Trophoblast cell (in vitro differentiated cells and primary cell): ENCODE measurements at regions not wholly inside any gene's neighbourhood (a gene's known extent, or its start where the extent isn't known, plus 50 kb on each side); places are given as distances from the start of the nearest gene placed in this dataset.

Experiments used
- DNase-seq, 2 donors: peaks; one replicate each; pipeline ENCODE4 v3.0.0-alpha.2; 2016
- H2AFZ ChIP-seq: 2 replicates; pipeline ENCODE4 v1.6.1; 2013; ENCODE audit warnings: low read length, moderate library complexity, mild to moderate bottlenecking; ENCODE audit not compliant: insufficient read depth, poor library complexity
- H2AK5ac ChIP-seq: 2 replicates; pipeline ENCODE4 v1.6.1; 2013; ENCODE audit warnings: mild to moderate bottlenecking, low read length
- H2BK120ac ChIP-seq: 2 replicates; pipeline ENCODE4 v1.6.1; 2013; ENCODE audit warnings: low read length, mild to moderate bottlenecking, moderate library complexity; ENCODE audit not compliant: insufficient read depth, poor library complexity
- H2BK12ac ChIP-seq: 2 replicates; pipeline ENCODE4 v1.6.1; 2013; ENCODE audit warnings: mild to moderate bottlenecking, low read length, moderate library complexity
- H2BK5ac ChIP-seq: 2 replicates; pipeline ENCODE4 v1.6.1; 2013; ENCODE audit warnings: low read length, low read depth, moderate library complexity, mild to moderate bottlenecking; ENCODE audit not compliant: poor library complexity
- H3K14ac ChIP-seq: 2 replicates; pipeline ENCODE4 v1.6.1; 2013; ENCODE audit warnings: mild to moderate bottlenecking, low read length
- H3K18ac ChIP-seq: 2 replicates; pipeline ENCODE4 v1.6.1; 2013; ENCODE audit warnings: mild to moderate bottlenecking, low read length
- H3K23ac ChIP-seq: 2 replicates; pipeline ENCODE4 v1.6.1; 2013; ENCODE audit warnings: low read length
- H3K27ac ChIP-seq: 2 replicates; pipeline ENCODE4 v1.5.1; 2013; ENCODE audit warnings: low read depth, mild to moderate bottlenecking, inconsistent platforms, low read length, moderate library complexity
- H3K27me3 ChIP-seq: 2 replicates; pipeline ENCODE4 v1.6.1; 2013; ENCODE audit warnings: inconsistent platforms, mild to moderate bottlenecking, low read length, moderate library complexity; ENCODE audit not compliant: insufficient read depth
- H3K36me3 ChIP-seq, 2 experiments: 1 replicate in 1 of 2; 2 replicates in 1 of 2; pipeline ENCODE4 v1.6.1; 2013; ENCODE audit warnings: low read length in 2 of 2, mild to moderate bottlenecking in 2 of 2, moderate library complexity in 1 of 2; ENCODE audit not compliant: insufficient read depth in 2 of 2, control insufficient read depth in 1 of 2
- H3K4ac ChIP-seq: 2 replicates; pipeline ENCODE4 v1.6.1; 2013; ENCODE audit warnings: low read depth, mild to moderate bottlenecking, low read length, moderate library complexity
- H3K4me1 ChIP-seq, 2 experiments: 1 replicate in 1 of 2; 2 replicates in 1 of 2; pipeline ENCODE4 v1.6.1; 2013; ENCODE audit warnings: low read length in 2 of 2, mild to moderate bottlenecking in 2 of 2, moderate library complexity in 1 of 2; ENCODE audit not compliant: insufficient read depth in 2 of 2, control insufficient read depth in 1 of 2
- H3K4me2 ChIP-seq: 2 replicates; pipeline ENCODE4 v1.6.1; 2013; ENCODE audit warnings: inconsistent platforms, mild to moderate bottlenecking, low read length, moderate library complexity
- H3K4me3 ChIP-seq: 2 replicates; pipeline ENCODE4 v1.5.1; 2013; ENCODE audit warnings: mild to moderate bottlenecking, low read depth, low read length, inconsistent platforms
- H3K79me1 ChIP-seq: one replicate; pipeline ENCODE4 v1.6.1; 2013; ENCODE audit warnings: low read length
- H3K79me2 ChIP-seq: 2 replicates; pipeline ENCODE4 v1.6.1; 2013; ENCODE audit warnings: low read length, mild to moderate bottlenecking; ENCODE audit not compliant: control insufficient read depth, insufficient read depth, poor library complexity
- H3K9ac ChIP-seq: 2 replicates; pipeline ENCODE4 v1.6.1; 2013; ENCODE audit warnings: mild to moderate bottlenecking, low read length
- H3K9me3 ChIP-seq: 2 replicates; pipeline ENCODE4 v1.6.1; 2013; ENCODE audit warnings: low read depth, mild to moderate bottlenecking, control low read depth, inconsistent platforms, low read length; ENCODE audit not compliant: insufficient read depth
- H4K12ac ChIP-seq: 2 replicates; pipeline ENCODE4 v1.6.1; 2013; ENCODE audit warnings: low read depth, mild to moderate bottlenecking, low read length, moderate library complexity
- H4K8ac ChIP-seq: 2 replicates; pipeline ENCODE4 v1.6.1; 2013; ENCODE audit warnings: low read depth, mild to moderate bottlenecking, low read length, moderate library complexity
- H4K91ac ChIP-seq: one replicate; pipeline ENCODE4 v1.6.1; 2013; ENCODE audit warnings: low read depth, mild to moderate bottlenecking, low read length, moderate library complexity
- WGBS: extraction: QIAGEN DNeasy Blood & Tissue Kit; methylation state at CpG from one replicate; pipeline ENCODE4 v1.1.7; 2013; ENCODE audit warnings: missing lambda C conversion rate; ENCODE audit not compliant: insufficient read length, insufficient coverage; ENCODE audit errors: extremely low coverage; 5-methylcytosine and 5-hydroxymethylcytosine counted together

DNA sequence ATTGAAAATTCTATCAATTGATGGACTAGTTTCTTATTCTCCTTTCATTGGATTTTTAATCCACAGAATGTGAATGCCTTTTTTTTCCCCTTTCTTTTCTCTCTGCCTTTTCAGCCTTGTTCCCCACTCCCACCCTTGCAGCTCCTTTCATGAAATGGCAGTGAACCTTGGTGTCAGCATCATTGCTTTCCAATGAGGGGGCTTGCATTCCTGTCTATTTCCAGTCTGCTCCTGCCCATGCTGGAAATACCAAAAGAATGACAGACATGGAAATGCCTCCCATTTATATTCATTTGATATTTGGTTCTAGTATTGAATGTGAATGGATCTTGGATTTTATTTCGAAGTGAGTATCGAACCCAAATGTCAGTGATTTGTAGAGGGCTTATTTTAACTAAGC is 162.7 kb upstream of the SGCD start:
- Histone ChIP-seq H3K36me3 (no peaks in the 10 kb centered on the region), H3K27me3 (no peaks in the 10 kb centered on the region), H3K79me1 (no peaks in the 10 kb centered on the region), H3K9ac (no peak overlapping the region), H3K79me2 (no peaks in the 10 kb centered on the region), H3K18ac (no peak overlapping the region), H2BK120ac (no peak overlapping the region), H2AFZ (no peak overlapping the region), H3K4ac (no peak overlapping the region), H4K91ac (no peak overlapping the region), H3K4me2 (no peak overlapping the region), H2BK12ac (no peak overlapping the region), H3K27ac (no peak overlapping the region), H2BK5ac (no peak overlapping the region), H2AK5ac (no peak overlapping the region), H3K4me1 (no peaks in the 10 kb centered on the region), H3K4me3 (no peak overlapping the region), H3K9me3 (no peaks in the 10 kb centered on the region), H3K23ac (no peak overlapping the region), H3K14ac (no peak overlapping the region), H4K12ac (no peak overlapping the region), H4K8ac (no peak overlapping the region)
- no CpG with 5 or more reads among the region's 2 CpGs for whole genome bisulfite sequencing
- no peak for DNase-seq

DNA sequence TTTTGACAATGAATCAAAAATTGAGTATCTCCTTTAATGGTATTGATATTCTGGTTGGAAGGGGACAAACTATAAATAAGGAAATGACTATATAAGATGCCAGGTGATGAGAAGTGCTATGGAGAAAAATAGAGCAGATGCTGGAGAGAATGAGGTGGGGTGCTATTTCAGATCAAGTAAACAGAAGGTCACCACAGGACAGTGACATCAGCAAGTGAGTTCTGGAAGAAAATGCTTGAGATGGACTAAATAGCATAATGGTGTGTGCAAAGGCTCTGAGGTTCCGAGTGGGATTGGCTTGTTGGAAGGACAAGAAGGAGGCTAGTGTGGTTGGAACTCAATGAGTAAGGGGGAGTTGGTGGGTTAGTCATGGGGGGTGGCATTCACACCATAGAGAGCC is 157.5 kb upstream of the SGCD start:
- H3K4ac ChIP-seq: no peak overlapping the region
- no peak overlapping the region for H2AFZ ChIP-seq
- no peak overlapping the region for H3K18ac ChIP-seq
- no peak overlapping the region for H2BK5ac ChIP-seq
- no peak overlapping the region for H2BK120ac ChIP-seq
- no peak overlapping the region for H3K4me2 ChIP-seq
- no peaks in the 10 kb centered on the region for H3K27me3 ChIP-seq
- no peak overlapping the region for H3K14ac ChIP-seq
- no peaks in the 10 kb centered on the region for H3K4me1 ChIP-seq
- H4K8ac ChIP-seq: no peak overlapping the region
- no peak overlapping the region for H2AK5ac ChIP-seq
- WGBS: no CpG with 5 or more reads among the region's 1 CpG
- no peak overlapping the region for H3K23ac ChIP-seq
- no peak overlapping the region for H3K9ac ChIP-seq
- no peaks in the 10 kb centered on the region for H3K79me1 ChIP-seq
- H4K12ac ChIP-seq: no peak overlapping the region
- H3K9me3 ChIP-seq: no peaks in the 10 kb centered on the region
- H3K27ac ChIP-seq: no peak overlapping the region
- H3K79me2 ChIP-seq: no peaks in the 10 kb centered on the region
- no peak overlapping the region for H2BK12ac ChIP-seq
- H3K4me3 ChIP-seq: no peak overlapping the region
- no peaks in the 10 kb centered on the region for H3K36me3 ChIP-seq
- no peak for DNase-seq
- no peak overlapping the region for H4K91ac ChIP-seq

DNA sequence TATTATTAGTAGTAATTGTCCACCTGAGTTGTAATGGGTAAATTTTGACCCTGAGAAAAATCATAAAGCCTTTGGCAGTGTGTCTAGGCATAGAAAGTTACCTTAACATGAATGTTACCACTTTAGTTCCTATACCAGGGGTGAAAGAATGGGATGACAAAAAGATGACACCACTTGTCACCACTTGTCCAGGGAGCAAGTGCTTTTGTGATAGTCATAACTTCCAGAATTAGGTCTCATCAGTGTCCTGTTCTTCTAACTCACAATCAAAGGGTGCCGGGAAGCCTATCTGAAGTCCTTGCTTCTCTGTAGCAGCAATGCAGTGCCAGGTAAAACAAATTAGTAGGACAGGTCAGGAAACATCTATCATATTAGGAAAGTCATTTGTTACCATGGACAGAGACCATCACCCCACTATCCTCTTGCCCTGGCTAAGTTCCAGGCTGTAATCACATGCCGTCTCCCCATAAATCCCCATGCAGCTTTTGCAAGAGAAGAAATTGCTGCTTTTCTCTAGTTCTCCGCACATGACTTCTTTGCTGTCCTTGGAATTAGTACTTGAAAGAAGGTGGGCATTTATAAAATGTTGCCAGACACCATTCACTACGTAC is 156.5 kb upstream of the SGCD start:
- H2AK5ac ChIP-seq: no peak overlapping the region

DNA sequence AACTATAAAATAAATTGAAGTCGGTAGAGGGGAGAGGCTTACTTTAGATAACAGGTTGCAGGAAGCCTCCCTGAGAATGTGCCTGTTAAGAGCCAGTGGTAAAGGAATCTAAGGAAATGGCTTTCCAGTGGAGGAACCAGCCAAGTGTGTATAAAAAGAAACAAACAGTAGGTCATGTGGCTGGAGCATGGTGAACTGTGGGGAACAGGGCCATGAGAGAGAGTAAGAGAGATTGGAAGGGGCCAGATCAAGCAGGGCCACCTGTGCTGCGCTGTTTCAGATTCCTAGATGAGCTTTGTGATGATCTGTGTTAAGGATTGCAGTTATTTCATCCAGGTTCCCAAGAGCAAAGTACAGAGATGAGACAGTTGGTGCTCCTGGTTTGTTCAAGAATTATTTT is 152.7 kb upstream of the SGCD start:
- Histone ChIP-seq H3K4ac (no peak overlapping the region), H3K9ac (no peak overlapping the region), H3K79me2 (no peaks in the 10 kb centered on the region), H3K79me1 (no peaks in the 10 kb centered on the region), H3K4me1 (no peaks in the 10 kb centered on the region), H2BK12ac (no peak overlapping the region), H4K91ac (no peak overlapping the region), H3K27me3 (no peaks in the 10 kb centered on the region), H2AK5ac (no peak overlapping the region), H2BK5ac (no peak overlapping the region), H4K12ac (no peak overlapping the region), H3K36me3 (no peaks in the 10 kb centered on the region), H3K23ac (no peak overlapping the region), H3K14ac (no peak overlapping the region), H3K4me3 (no peak overlapping the region), H3K4me2 (no peak overlapping the region), H3K27ac (no peak overlapping the region), H4K8ac (no peak overlapping the region), H3K18ac (no peak overlapping the region), H2BK120ac (no peak overlapping the region), H2AFZ (no peak overlapping the region), H3K9me3 (no peaks in the 10 kb centered on the region)
- no CpG with 5 or more reads among the region's 2 CpGs for WGBS
- no peak for DNase-seq

More for the DNA sequence above, 156.5 kb upstream of the SGCD start:
- Histone ChIP-seq H3K79me1 (no peaks in the 10 kb centered on the region), H3K27ac (no peak overlapping the region), H2BK12ac (no peak overlapping the region), H3K23ac (no peak overlapping the region), H4K8ac (no peak overlapping the region), H3K4me3 (no peak overlapping the region), H2BK5ac (no peak overlapping the region), H2BK120ac (no peak overlapping the region), H3K4me2 (no peak overlapping the region), H3K4me1 (no peaks in the 10 kb centered on the region), H3K36me3 (no peaks in the 10 kb centered on the region), H3K4ac (no peak overlapping the region), H4K91ac (no peak overlapping the region), H4K12ac (no peak overlapping the region), H3K18ac (no peak overlapping the region), H3K9me3 (no peaks in the 10 kb centered on the region), H3K79me2 (no peaks in the 10 kb centered on the region), H3K27me3 (no peaks in the 10 kb centered on the region), H2AFZ (no peak overlapping the region), H3K9ac (no peak overlapping the region), H3K14ac (no peak overlapping the region)
- WGBS: no CpG with 5 or more reads among the region's 4 CpGs
- no peak for DNase-seq
